ENCODE measurements at regions not wholly inside any gene's neighbourhood (a gene's known extent, or its start where the extent isn't known, plus 50 kb on each side); places are given as distances from the start of the nearest gene placed in this dataset.
"Not testable (repeated sequence)": the region's sequence is repeated elsewhere in the genome, so short reads cannot be mapped to it uniquely, and the experiment has no call there.

- no peak overlapping the region for H3K4me3 ChIP-seq (replicated peaks; ENCODE audit: low read depth, low read length)
- no peaks in the 10 kb centered on the region for H3K36me3 ChIP-seq (ENCODE audit: control insufficient read depth, insufficient read depth, low read length)
- DNase-seq (ENCODE audit: extremely low read depth, insufficient read length) = peak; percentile 7
- TF ChIP-seq, protein P1, sequence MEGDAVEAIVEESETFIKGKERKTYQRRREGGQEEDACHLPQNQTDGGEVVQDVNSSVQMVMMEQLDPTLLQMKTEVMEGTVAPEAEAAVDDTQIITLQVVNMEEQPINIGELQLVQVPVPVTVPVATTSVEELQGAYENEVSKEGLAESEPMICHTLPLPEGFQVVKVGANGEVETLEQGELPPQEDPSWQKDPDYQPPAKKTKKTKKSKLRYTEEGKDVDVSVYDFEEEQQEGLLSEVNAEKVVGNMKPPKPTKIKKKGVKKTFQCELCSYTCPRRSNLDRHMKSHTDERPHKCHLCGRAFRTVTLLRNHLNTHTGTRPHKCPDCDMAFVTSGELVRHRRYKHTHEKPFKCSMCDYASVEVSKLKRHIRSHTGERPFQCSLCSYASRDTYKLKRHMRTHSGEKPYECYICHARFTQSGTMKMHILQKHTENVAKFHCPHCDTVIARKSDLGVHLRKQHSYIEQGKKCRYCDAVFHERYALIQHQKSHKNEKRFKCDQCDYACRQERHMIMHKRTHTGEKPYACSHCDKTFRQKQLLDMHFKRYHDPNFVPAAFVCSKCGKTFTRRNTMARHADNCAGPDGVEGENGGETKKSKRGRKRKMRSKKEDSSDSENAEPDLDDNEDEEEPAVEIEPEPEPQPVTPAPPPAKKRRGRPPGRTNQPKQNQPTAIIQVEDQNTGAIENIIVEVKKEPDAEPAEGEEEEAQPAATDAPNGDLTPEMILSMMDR (IDR thresholded peaks at IDR 0.05; ENCODE audit: insufficient read depth, low read length, poor library complexity, severe bottlenecking) = no peak
- no peaks in the 10 kb centered on the region for H3K27me3 ChIP-seq (replicated peaks; ENCODE audit: control insufficient read depth, insufficient read depth, low read length)
Observed at GRCh38 chr5:110832683-110833082, 93.9 kb downstream of the SLC25A46 start.

DNA sequence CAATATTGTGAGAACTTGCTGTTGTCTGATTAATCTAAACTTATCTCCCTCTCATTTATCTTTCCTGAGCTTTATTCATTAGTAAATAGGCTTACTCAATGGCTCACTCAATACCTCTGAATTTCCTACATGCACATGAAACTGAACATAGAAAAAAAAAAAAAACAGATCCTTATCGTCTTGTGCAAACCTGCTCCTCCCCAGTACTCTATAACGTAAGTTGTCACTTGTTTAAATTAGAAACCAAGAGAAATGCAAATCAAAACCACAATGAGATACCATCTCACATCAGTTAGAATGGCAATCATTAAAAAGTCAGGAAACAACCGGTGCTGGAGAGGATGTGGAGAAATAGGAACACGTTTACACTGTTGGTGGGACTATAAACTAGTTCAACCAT, 96.1 kb downstream of the SLC25A46 start:
- H3K4me3 ChIP-seq (replicated peaks; ENCODE audit: low read depth, low read length); H3K27me3 ChIP-seq (replicated peaks; ENCODE audit: control insufficient read depth, insufficient read depth, low read length); H3K36me3 ChIP-seq (ENCODE audit: control insufficient read depth, insufficient read depth, low read length); DNase-seq (ENCODE audit: extremely low read depth, insufficient read length): not testable (repeated sequence)

GRCh38 chr5:110836851-110837250, 98.0 kb downstream of the SLC25A46 start:
- no peaks in the 10 kb centered on the region for H3K27me3 ChIP-seq (replicated peaks; ENCODE audit: control insufficient read depth, insufficient read depth, low read length)
- H3K36me3 ChIP-seq (ENCODE audit: control insufficient read depth, insufficient read depth, low read length) = no peaks in the 10 kb centered on the region
- TF ChIP-seq, protein P1 (IDR thresholded peaks at IDR 0.05; ENCODE audit: insufficient read depth, low read length, poor library complexity, severe bottlenecking) = no peak
- no peak overlapping the region for H3K4me3 ChIP-seq (replicated peaks; ENCODE audit: low read depth, low read length)
- DNase-seq (ENCODE audit: extremely low read depth, insufficient read length) = no peak

DNA sequence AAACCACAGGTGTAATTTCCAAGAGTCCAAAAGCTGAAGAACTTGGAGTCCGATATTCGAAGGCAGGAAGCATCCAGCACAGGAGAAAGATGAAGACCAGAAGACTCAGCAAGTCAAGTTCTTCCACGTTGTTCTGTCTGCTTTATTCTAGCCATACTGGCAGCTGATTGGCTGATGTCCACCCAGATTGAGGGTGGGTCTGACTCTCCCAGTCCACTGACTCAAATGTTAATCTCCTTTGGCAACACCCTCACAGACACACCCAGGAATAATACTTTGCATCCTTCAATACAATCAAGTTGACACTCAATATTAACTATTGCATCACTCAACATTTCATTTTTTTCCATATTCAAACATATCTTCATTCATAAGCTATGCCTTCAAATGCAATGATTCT, 99.5 kb downstream of the SLC25A46 start:
- not testable (repeated sequence) for H3K36me3 ChIP-seq (ENCODE audit: control insufficient read depth, insufficient read depth, low read length); H3K27me3 ChIP-seq (replicated peaks; ENCODE audit: control insufficient read depth, insufficient read depth, low read length); H3K4me3 ChIP-seq (replicated peaks; ENCODE audit: low read depth, low read length); DNase-seq (ENCODE audit: extremely low read depth, insufficient read length)

- Histone ChIP-seq H3K4me3 (replicated peaks; ENCODE audit: low read depth, low read length) (no peak overlapping the region), H3K27me3 (replicated peaks; ENCODE audit: control insufficient read depth, insufficient read depth, low read length) (no peaks in the 10 kb centered on the region), H3K36me3 (ENCODE audit: control insufficient read depth, insufficient read depth, low read length) (no peaks in the 10 kb centered on the region)
- DNase-seq (ENCODE audit: extremely low read depth, insufficient read length) = no peak
- TF ChIP-seq, protein P1 (IDR thresholded peaks at IDR 0.05; ENCODE audit: insufficient read depth, low read length, poor library complexity, severe bottlenecking) = no peak
Observed at GRCh38 chr5:110838961-110839360, 100.2 kb downstream of the SLC25A46 start.

DNA sequence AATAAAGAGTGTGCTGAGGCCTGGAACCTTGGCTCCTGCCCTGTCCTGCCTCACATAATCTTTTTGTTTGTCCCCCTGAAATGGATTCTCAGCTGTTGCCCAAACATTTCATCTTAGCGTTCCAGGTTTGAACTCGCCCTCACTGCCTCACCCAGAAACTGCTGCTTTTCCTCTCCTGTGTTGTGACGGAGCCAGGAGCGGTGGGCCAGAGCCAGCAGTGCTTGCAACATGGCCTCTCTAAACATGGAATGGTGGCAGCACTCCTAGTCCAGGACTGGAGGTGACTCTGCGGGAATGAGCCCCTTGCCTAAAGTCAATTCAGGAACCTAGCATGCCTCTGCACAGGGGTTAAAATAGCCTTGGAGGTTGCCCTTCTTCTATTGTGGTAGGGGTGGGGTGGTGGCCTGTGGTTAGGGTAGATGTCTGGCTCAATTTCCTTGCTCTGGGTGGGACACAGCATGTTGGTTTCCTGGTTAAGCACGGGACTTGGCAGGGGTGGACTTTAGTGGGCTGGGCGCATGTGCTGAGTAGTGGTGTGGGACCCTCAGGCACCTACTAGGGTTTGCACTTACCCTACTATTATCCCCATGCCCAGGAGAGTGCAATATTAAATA, 101.6 kb downstream of the SLC25A46 start:
- Histone ChIP-seq H3K27me3 (replicated peaks; ENCODE audit: control insufficient read depth, insufficient read depth, low read length) (no peaks in the 10 kb centered on the region), H3K36me3 (ENCODE audit: control insufficient read depth, insufficient read depth, low read length) (no peaks in the 10 kb centered on the region), H3K4me3 (replicated peaks; ENCODE audit: low read depth, low read length) (no peak overlapping the region)
- DNase-seq (ENCODE audit: extremely low read depth, insufficient read length) = no peak
- TF ChIP-seq, protein P1 (IDR thresholded peaks at IDR 0.05; ENCODE audit: insufficient read depth, low read length, poor library complexity, severe bottlenecking) = no peak

- H3K27me3 ChIP-seq (replicated peaks; ENCODE audit: control insufficient read depth, insufficient read depth, low read length) = no peaks in the 10 kb centered on the region
- TF ChIP-seq, protein P1 (IDR thresholded peaks at IDR 0.05; ENCODE audit: insufficient read depth, low read length, poor library complexity, severe bottlenecking) = no peak
- DNase-seq (ENCODE audit: extremely low read depth, insufficient read length) = no peak
- H3K4me3 ChIP-seq (replicated peaks; ENCODE audit: low read depth, low read length) = no peak overlapping the region
- H3K36me3 ChIP-seq (ENCODE audit: control insufficient read depth, insufficient read depth, low read length) = no peaks in the 10 kb centered on the region
Observed at GRCh38 chr5:110841137-110841536, 102.3 kb downstream of the SLC25A46 start.

Measured in GM06990 (cell line).